Liver (tissue), 8 donors: ENCODE measurements at regions not wholly inside any gene's neighbourhood (a gene's known extent, or its start where the extent isn't known, plus 50 kb on each side); places are given as distances from the start of the nearest gene placed in this dataset.

ENCODE experiments used
- DNase-seq: peaks from one replicate; pipeline ENCODE4 v3.0.0-alpha.2; 2017; ENCODE audit warnings: low spot score
- H3K27ac ChIP-seq, 2 donors: one replicate each; pipeline ENCODE4 v1.7.0; 2013; ENCODE audit warnings: inconsistent platforms in 2 of 2, low read length in 2 of 2, control low read depth in 1 of 2, low read depth in 1 of 2, mild to moderate bottlenecking in 1 of 2
- H3K27me3 ChIP-seq, 4 donors: one replicate each; pipeline versions ENCODE4 v1.6.1 to v1.7.0; 2013; ENCODE audit warnings: low read length in 3 of 4, inconsistent platforms in 1 of 4, mild to moderate bottlenecking in 1 of 4, moderate library complexity in 1 of 4; ENCODE audit not compliant: control insufficient read depth in 4 of 4, insufficient read depth in 4 of 4
- H3K36me3 ChIP-seq, 4 donors: one replicate each; pipeline versions ENCODE4 v1.6.1 to v1.7.0; 2013; ENCODE audit warnings: low read length in 3 of 4, mild to moderate bottlenecking in 3 of 4, low read depth in 1 of 4, moderate library complexity in 1 of 4; ENCODE audit not compliant: control insufficient read depth in 4 of 4, insufficient read depth in 3 of 4
- H3K4me1 ChIP-seq, 4 donors: one replicate each; pipeline versions ENCODE4 v1.6.1 to v1.7.0; 2013; ENCODE audit warnings: low read length in 3 of 4, mild to moderate bottlenecking in 3 of 4, moderate library complexity in 1 of 4; ENCODE audit not compliant: control insufficient read depth in 4 of 4, insufficient read depth in 4 of 4
- H3K4me3 ChIP-seq, 3 donors: one replicate each; pipeline versions ENCODE4 v1.6.1 to v1.7.0; 2013; ENCODE audit warnings: low read length in 3 of 3, control low read depth in 1 of 3, low read depth in 1 of 3, mild to moderate bottlenecking in 1 of 3
- H3K9ac ChIP-seq, 2 donors: one replicate each; pipeline ENCODE4 v1.7.0; 2013; ENCODE audit warnings: low read length in 2 of 2, mild to moderate bottlenecking in 2 of 2, moderate library complexity in 2 of 2, control low read depth in 1 of 2, low read depth in 1 of 2
- H3K9me3 ChIP-seq, 4 donors: one replicate each; pipeline versions ENCODE4 v1.6.1 to v1.7.0; 2013; ENCODE audit warnings: low read length in 3 of 4; ENCODE audit not compliant: control insufficient read depth in 4 of 4
- ATF3 ChIP-seq: IDR thresholded peaks from 2 replicates; pipeline ENCODE4 v1.6.1; 2016; ENCODE audit warnings: antibody characterized with exemption
- CTCF ChIP-seq: fragments of 150-350 bp; IDR thresholded peaks from 2 replicates; pipeline ENCODE4 v1.5.1; 2017; ENCODE audit warnings: improper control_type of control experiment, low read depth, low read length; ENCODE audit not compliant: missing input control
- FOXA1 ChIP-seq: IDR thresholded peaks from 2 replicates; pipeline ENCODE4 v1.6.1; 2016; ENCODE audit warnings: antibody characterized with exemption
- GABPA ChIP-seq, 2 donors: IDR thresholded peaks in 1 of 2; conservative IDR thresholded peaks in 1 of 2; 2 replicates each; pipeline ENCODE4 v1.6.1; 2016; ENCODE audit warnings: antibody characterized with exemption in 2 of 2, mild to moderate bottlenecking in 1 of 2, moderate library complexity in 1 of 2
- HNF4G ChIP-seq: IDR thresholded peaks from 2 replicates; pipeline ENCODE4 v1.6.1; 2016; ENCODE audit warnings: antibody characterized with exemption
- JUND ChIP-seq, 2 donors: IDR thresholded peaks; 2 replicates each; pipeline ENCODE4 v1.6.1; 2016; ENCODE audit warnings: antibody characterized with exemption in 2 of 2
- MAX ChIP-seq: IDR thresholded peaks from 2 replicates; pipeline ENCODE4 v1.6.1; 2016; ENCODE audit warnings: antibody characterized with exemption
- NR2F2 ChIP-seq: IDR thresholded peaks from 2 replicates; pipeline ENCODE4 v1.6.1; 2016; ENCODE audit warnings: antibody characterized with exemption
- RAD21 ChIP-seq, 2 donors: IDR thresholded peaks; 2 replicates each; pipeline ENCODE4 v1.6.1; 2016; ENCODE audit warnings: antibody characterized with exemption in 2 of 2, mild to moderate bottlenecking in 2 of 2
- REST ChIP-seq: IDR thresholded peaks from 2 replicates; pipeline ENCODE4 v1.6.1; 2016; ENCODE audit warnings: antibody characterized with exemption, mild to moderate bottlenecking
- RXRA ChIP-seq, 2 donors: IDR thresholded peaks; 2 replicates each; pipeline ENCODE4 v1.6.1; 2017 to 2018; ENCODE audit warnings: antibody characterized with exemption in 2 of 2, mild to moderate bottlenecking in 1 of 2
- SP1 ChIP-seq: IDR thresholded peaks from 2 replicates; pipeline ENCODE4 v1.6.1; 2018; ENCODE audit warnings: antibody characterized with exemption, mild to moderate bottlenecking
- TAF1 ChIP-seq: conservative IDR thresholded peaks from 2 replicates; pipeline ENCODE4 v1.6.1; 2016; ENCODE audit warnings: antibody characterized with exemption, mild to moderate bottlenecking
- YY1 ChIP-seq: IDR thresholded peaks from 2 replicates; pipeline ENCODE4 v1.6.1; 2016; ENCODE audit warnings: antibody characterized with exemption, mild to moderate bottlenecking
- ZBTB33 ChIP-seq: IDR thresholded peaks from 2 replicates; pipeline ENCODE4 v1.6.1; 2016; ENCODE audit warnings: antibody characterized with exemption
- WGBS: extraction: QIAGEN DNeasy Blood & Tissue Kit; methylation state at CpG from one replicate; pipeline ENCODE4 v1.1.7; 2013; 5-methylcytosine and 5-hydroxymethylcytosine counted together
- donor health status: healthy.
- donor health status: healthy.
- donor health status: healthy.
- donor health status: healthy.
- donor health status: healthy.

GRCh38 chr4:167359711-167360110 lies 125.4 kb upstream of the SPOCK3 start:
- Histone ChIP-seq H3K27ac (no peak overlapping the region), H3K4me3 (no peak overlapping the region), H3K9ac (no peak overlapping the region), H3K36me3 (no peaks in the 10 kb centered on the region), H3K27me3 (no peaks in the 10 kb centered on the region), H3K9me3 (no peaks in the 10 kb centered on the region), H3K4me1 (no peaks in the 10 kb centered on the region)
- TF ChIP-seq JUND (IDR thresholded peaks at IDR 0.05) (no peak), SP1 (no peak), FOXA1 (no peak), GABPA (IDR thresholded peaks at IDR 0.05 in 1 of 2, conservative IDR thresholded peaks at IDR 0.05 in 1 of 2) (no peak), RXRA (IDR thresholded peaks at IDR 0.05) (no peak), HNF4G (no peak), ZBTB33 (no peak), MAX (no peak), RAD21 (IDR thresholded peaks at IDR 0.05) (no peak), TAF1 (no peak), ATF3 (no peak), REST (no peak), CTCF (no peak)
- 45% methylated on average over 3 of the region's 3 CpGs for WGBS
- DNase-seq, result no peak

GRCh38 chr4:167379076-167379835 lies 145.0 kb upstream of the SPOCK3 start:
- DNase-seq, result no peak
- H3K9ac ChIP-seq, result no peak overlapping the region
- H3K36me3 ChIP-seq, result no peaks in the 10 kb centered on the region
- no peaks in the 10 kb centered on the region for H3K4me1 ChIP-seq
- no peak overlapping the region for H3K4me3 ChIP-seq
- peaks cover 0 to 3% (median 0%) of the 10 kb centered on the region in 4 donors for H3K27me3 ChIP-seq
- H3K27ac ChIP-seq, result no peak overlapping the region
- 37% methylated on average over 4 of the region's 4 CpGs for WGBS
- H3K9me3 ChIP-seq, result no peaks in the 10 kb centered on the region
- TF ChIP-seq RAD21 (IDR thresholded peaks at IDR 0.05) (no peak), HNF4G (no peak), SP1 (no peak), ZBTB33 (no peak), YY1 (no peak), NR2F2 (no peak), ATF3 (no peak), JUND (IDR thresholded peaks at IDR 0.05) (no peak), REST (no peak), TAF1 (no peak), FOXA1 (no peak), GABPA (IDR thresholded peaks at IDR 0.05 in 1 of 2, conservative IDR thresholded peaks at IDR 0.05 in 1 of 2) (no peak), MAX (no peak)
